HepG2 (cell line): ENCODE measurements at regions not wholly inside any gene's neighbourhood (a gene's known extent, or its start where the extent isn't known, plus 50 kb on each side); places are given as distances from the start of the nearest gene placed in this dataset.

Experiments
- ARHGAP35 ChIP-seq: sonication (generic); formaldehyde crosslinking; IDR thresholded peaks from 2 replicates; pipeline ENCODE4 v1.9.0; 2022; ENCODE audit warnings: mild to moderate bottlenecking, inconsistent platforms, moderate library complexity, missing genetic modification reagents, borderline replicate concordance
- BHLHE40 ChIP-seq: IDR thresholded peaks from 2 replicates; pipeline ENCODE4 v1.6.1; 2011; ENCODE audit warnings: low read length, improper control_type of control experiment
- CTCF ChIP-seq: sonication (generic); formaldehyde crosslinking; IDR thresholded peaks from 2 replicates; pipeline ENCODE4 v1.5.0; 2020; ENCODE audit warnings: mild to moderate bottlenecking, missing genetic modification reagents, moderate library complexity
- FOXP4 ChIP-seq: sonication (generic); formaldehyde crosslinking; IDR thresholded peaks from 2 replicates; pipeline ENCODE4 v1.4.0; 2020; ENCODE audit warnings: missing genetic modification reagents
- GTF2F1 ChIP-seq: fragments of 150-350 bp; IDR thresholded peaks from 2 replicates; pipeline ENCODE4 v1.6.1; 2014; ENCODE audit warnings: low read length
- HNRNPK ChIP-seq: fragments of 200-400 bp; formaldehyde crosslinking; IDR thresholded peaks from 2 replicates; pipeline ENCODE4 v1.6.1; 2018; ENCODE audit warnings: low read length, low read depth, moderate library complexity, mild to moderate bottlenecking; ENCODE audit not compliant: poor library complexity, severe bottlenecking
- POLR2A ChIP-seq, 2 experiments: IDR thresholded peaks; 2 replicates each; pipeline ENCODE4 v1.6.1; 2011; ENCODE audit warnings: low read depth in 2 of 2, low read length in 2 of 2, mild to moderate bottlenecking in 1 of 2, moderate library complexity in 1 of 2; ENCODE audit not compliant: insufficient read depth in 1 of 2
- ZEB1 ChIP-seq: IDR thresholded peaks from 2 replicates; pipeline ENCODE4 v1.6.1; 2012; ENCODE audit warnings: mild to moderate bottlenecking, low read depth, inconsistent platforms; ENCODE audit not compliant: insufficient replicate concordance
- ZNF12 ChIP-seq: sonication (generic); formaldehyde crosslinking; IDR thresholded peaks from 2 replicates; pipeline ENCODE4 v1.5.0; 2020; ENCODE audit warnings: missing genetic modification reagents
- ZNF451 ChIP-seq: sonication (generic); formaldehyde crosslinking; IDR thresholded peaks from 2 replicates; pipeline ENCODE4 v1.5.0; 2020; ENCODE audit warnings: mild to moderate bottlenecking, missing genetic modification reagents
- ZNF562 ChIP-seq: sonication (generic); formaldehyde crosslinking; IDR thresholded peaks from 2 replicates; pipeline ENCODE4 v1.8.0; 2022; ENCODE audit warnings: missing genetic modification reagents, borderline replicate concordance
- ZNF674 ChIP-seq: sonication (generic); formaldehyde crosslinking; IDR thresholded peaks from 2 replicates; pipeline ENCODE4 v1.5.0; 2020; ENCODE audit warnings: low read depth, mild to moderate bottlenecking, missing genetic modification reagents
- ZZZ3 ChIP-seq: sonication (generic); formaldehyde crosslinking; IDR thresholded peaks from 2 replicates; pipeline ENCODE4 v1.4.0; 2020; ENCODE audit warnings: missing genetic modification reagents, mild to moderate bottlenecking, borderline replicate concordance
- TF ChIP-seq, protein P1 (sequence below): sonication (generic); formaldehyde crosslinking; IDR thresholded peaks from 2 replicates; pipeline ENCODE4 v1.9.0; 2021; ENCODE audit warnings: missing genetic modification reagents, borderline replicate concordance

DNA sequence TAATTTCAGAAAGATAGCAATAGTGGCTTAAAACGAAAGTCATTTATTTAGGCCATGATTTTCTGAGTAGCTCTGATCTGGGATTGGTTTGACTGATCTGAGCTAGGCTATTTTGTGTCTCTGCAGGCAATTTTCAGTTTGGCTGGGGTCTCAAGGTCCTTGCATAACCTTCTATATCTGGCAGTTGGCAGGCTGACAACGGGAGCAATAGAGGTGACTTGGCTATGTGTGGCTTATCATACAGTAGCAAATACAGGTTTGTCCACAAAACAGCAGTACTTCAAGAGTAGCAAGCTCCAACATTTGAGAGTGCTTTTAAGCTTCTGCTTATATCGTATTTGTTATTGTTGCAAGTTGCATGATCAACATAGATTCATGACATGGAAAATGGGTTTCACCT is 1167.3 kb upstream of the CELF2 start:
- TF ChIP-seq ZNF451 (no peak), POLR2A (IDR thresholded peaks at IDR 0.05; ENCODE audit: insufficient read depth in 1 of 2, low read depth in 2 of 2, low read length in 2 of 2) (no peak), FOXP4 (no peak), CTCF (CRISPR knock-in tag) (no peak), ARHGAP35 (CRISPR knock-in tag) (no peak), ZNF562 (CRISPR knock-in tag) (no peak), ZNF12 (CRISPR knock-in tag) (no peak), ZNF674 (CRISPR knock-in tag) (no peak), ZZZ3 (CRISPR knock-in tag) (no peak), BHLHE40 (no peak), ZEB1 (no peak), HNRNPK (no peak), GTF2F1 (no peak)
- TF ChIP-seq, protein P1, sequence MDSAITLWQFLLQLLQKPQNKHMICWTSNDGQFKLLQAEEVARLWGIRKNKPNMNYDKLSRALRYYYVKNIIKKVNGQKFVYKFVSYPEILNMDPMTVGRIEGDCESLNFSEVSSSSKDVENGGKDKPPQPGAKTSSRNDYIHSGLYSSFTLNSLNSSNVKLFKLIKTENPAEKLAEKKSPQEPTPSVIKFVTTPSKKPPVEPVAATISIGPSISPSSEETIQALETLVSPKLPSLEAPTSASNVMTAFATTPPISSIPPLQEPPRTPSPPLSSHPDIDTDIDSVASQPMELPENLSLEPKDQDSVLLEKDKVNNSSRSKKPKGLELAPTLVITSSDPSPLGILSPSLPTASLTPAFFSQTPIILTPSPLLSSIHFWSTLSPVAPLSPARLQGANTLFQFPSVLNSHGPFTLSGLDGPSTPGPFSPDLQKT (CRISPR knock-in tag) = no peak
